CD8-positive, alpha-beta memory T cell (primary cell): ENCODE measurements at regions not wholly inside any gene's neighbourhood (a gene's known extent, or its start where the extent isn't known, plus 50 kb on each side); places are given as distances from the start of the nearest gene placed in this dataset.

Source experiments
- CTCF ChIA-PET: fragments of 350-600 bp; sonication (Branson Sonifier 250); formaldehyde crosslinking; loops from one replicate; lab custom pipeline; 2021; ENCODE audit warnings: antibody characterized with exemption; lab: Charles Lee
- POLR2A ChIA-PET: fragments of 350-600 bp; sonication (Branson Sonifier 250); formaldehyde crosslinking; loops from one replicate; lab custom pipeline; 2021; ENCODE audit warnings: antibody characterized with exemption; lab: Charles Lee
- DNase-seq, 5 donors: peaks; one replicate each; pipeline versions ENCODE4 v3.0.0 to v3.0.0-alpha.2; 2020 to 2022; ENCODE audit warnings: mixed read lengths in 1 of 5
- H3K27ac ChIP-seq: one replicate; pipeline ENCODE4 v1.7.0; 2013; ENCODE audit warnings: low read depth, mild to moderate bottlenecking, low read length, moderate library complexity
- H3K27me3 ChIP-seq: 2 replicates; pipeline ENCODE4 v1.7.0; 2013; ENCODE audit warnings: low read length, mild to moderate bottlenecking; ENCODE audit not compliant: insufficient read depth, poor library complexity, severe bottlenecking
- H3K36me3 ChIP-seq: 2 replicates; pipeline ENCODE4 v1.7.0; 2013; ENCODE audit warnings: mild to moderate bottlenecking, low read length, moderate library complexity; ENCODE audit not compliant: insufficient read depth
- H3K4me1 ChIP-seq: 2 replicates; pipeline ENCODE4 v1.7.0; 2013; ENCODE audit warnings: mild to moderate bottlenecking, low read length, moderate library complexity; ENCODE audit not compliant: insufficient read depth
- H3K4me3 ChIP-seq: 2 replicates; pipeline ENCODE4 v1.7.0; 2013; ENCODE audit warnings: mild to moderate bottlenecking, low read length
- H3K9me3 ChIP-seq: 2 replicates; pipeline ENCODE4 v1.7.0; 2013; ENCODE audit warnings: mild to moderate bottlenecking, low read length
- H3K27ac Mint-ChIP-seq, 8 donors: one replicate each; pipeline ENCODE4 v1.8.0; 2020 to 2021; ENCODE audit warnings: mixed read lengths in 8 of 8, mild to moderate bottlenecking in 6 of 8, inconsistent platforms in 3 of 8, moderate library complexity in 3 of 8
- H3K27me3 Mint-ChIP-seq, 2 donors: one replicate each; pipeline ENCODE4 v1.8.0; 2020 to 2021; ENCODE audit warnings: mixed read lengths in 2 of 2, mild to moderate bottlenecking in 1 of 2, moderate library complexity in 1 of 2
- H3K36me3 Mint-ChIP-seq, 3 donors: one replicate each; pipeline ENCODE4 v1.8.0; 2020 to 2021; ENCODE audit warnings: mixed read lengths in 3 of 3, inconsistent platforms in 1 of 3, mild to moderate bottlenecking in 1 of 3
- H3K4me1 Mint-ChIP-seq, 3 donors: one replicate each; pipeline ENCODE4 v1.8.0; 2020 to 2021; ENCODE audit warnings: mixed read lengths in 3 of 3, inconsistent platforms in 1 of 3, mild to moderate bottlenecking in 1 of 3
- H3K4me3 Mint-ChIP-seq, 7 donors: one replicate each; pipeline ENCODE4 v1.8.0; 2020 to 2021; ENCODE audit warnings: mixed read lengths in 7 of 7, mild to moderate bottlenecking in 6 of 7, moderate library complexity in 4 of 7, inconsistent platforms in 2 of 7
- H3K9me3 Mint-ChIP-seq, 5 donors: one replicate each; pipeline ENCODE4 v1.8.0; 2020 to 2022; ENCODE audit warnings: mixed read lengths in 5 of 5, mild to moderate bottlenecking in 3 of 5, moderate library complexity in 2 of 5, inconsistent platforms in 1 of 5

GRCh38 chr21:38927776-38928175 is 122.0 kb downstream of the ETS2 start:
- Histone ChIP-seq H3K4me1 (no peaks in the 10 kb centered on the region), H3K9me3 (no peaks in the 10 kb centered on the region), H3K27me3 (no peaks in the 10 kb centered on the region), H3K4me3 (no peak overlapping the region), H3K36me3 (no peaks in the 10 kb centered on the region), H3K27ac (no peak overlapping the region)
- no peak overlapping the region for H3K4me3 Mint-ChIP-seq
- peaks cover 0 to 7% (median 0%) of the 10 kb centered on the region in 5 donors for H3K9me3 Mint-ChIP-seq
- DNase-seq, result no peak
- no peak overlapping the region for H3K27ac Mint-ChIP-seq
- no peaks in the 10 kb centered on the region for H3K36me3 Mint-ChIP-seq
- H3K27me3 Mint-ChIP-seq, result peaks cover 9 to 25% of the 10 kb centered on the region in 2 donors
- ChIA-PET CTCF (interaction anchor here (1.1 kb wide), 1 partner anchor 10 kb away, joined by 3 read pairs; no protein-coding TSS in a partner anchor), POLR2A (no interaction called here)
- peaks cover 0 to 5% (median 0%) of the 10 kb centered on the region in 3 donors for H3K4me1 Mint-ChIP-seq

DNA sequence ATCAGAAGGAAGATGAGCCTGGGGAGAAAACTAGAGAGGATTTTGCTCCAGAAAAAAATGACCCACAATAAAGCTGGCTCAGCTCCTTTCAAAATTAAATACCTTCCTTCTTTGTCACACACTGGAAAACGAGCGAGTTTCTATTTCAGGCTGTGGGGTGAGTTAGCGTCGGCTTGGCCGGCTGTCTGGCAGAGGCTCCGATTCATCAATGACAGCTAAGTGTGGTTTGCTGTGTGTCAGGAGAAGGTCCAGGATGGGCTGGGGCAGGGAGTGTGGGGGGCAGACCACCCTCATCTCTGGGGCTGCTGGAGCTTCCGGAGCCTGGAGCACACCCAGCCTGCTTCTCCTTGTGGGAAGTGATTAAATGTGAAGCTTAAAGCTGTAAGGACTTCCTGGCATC is 120.2 kb downstream of the ETS2 start:
- no peak for DNase-seq
- peaks cover 9 to 34% of the 10 kb centered on the region in 2 donors for H3K27me3 Mint-ChIP-seq
- H3K4me3 Mint-ChIP-seq, result no peak overlapping the region
- peaks cover 0 to 5% (median 0%) of the 10 kb centered on the region in 3 donors for H3K4me1 Mint-ChIP-seq
- Histone ChIP-seq H3K4me1 (no peaks in the 10 kb centered on the region), H3K36me3 (no peaks in the 10 kb centered on the region), H3K27me3 (no peaks in the 10 kb centered on the region), H3K9me3 (no peaks in the 10 kb centered on the region), H3K27ac (no peak overlapping the region), H3K4me3 (no peak overlapping the region)
- H3K36me3 Mint-ChIP-seq, result no peaks in the 10 kb centered on the region
- peak overlapping the region in 1 of 8 donors; percentile 44 for H3K27ac Mint-ChIP-seq
- POLR2A ChIA-PET, result no interaction called here
- peaks cover 0 to 7% (median 3%) of the 10 kb centered on the region in 5 donors for H3K9me3 Mint-ChIP-seq
- CTCF ChIA-PET, result no interaction called here

GRCh38 chr21:38925478-38925877 is 119.7 kb downstream of the ETS2 start:
- Histone ChIP-seq H3K4me3 (no peak overlapping the region), H3K4me1 (no peaks in the 10 kb centered on the region), H3K27ac (no peak overlapping the region), H3K36me3 (no peaks in the 10 kb centered on the region), H3K9me3 (no peaks in the 10 kb centered on the region), H3K27me3 (no peaks in the 10 kb centered on the region)
- CTCF ChIA-PET, result no interaction called here
- H3K4me3 Mint-ChIP-seq, result no peak overlapping the region
- peaks cover 9 to 34% of the 10 kb centered on the region in 2 donors for H3K27me3 Mint-ChIP-seq
- H3K9me3 Mint-ChIP-seq, result peaks cover 0 to 7% (median 3%) of the 10 kb centered on the region in 5 donors
- no peak overlapping the region for H3K27ac Mint-ChIP-seq
- H3K36me3 Mint-ChIP-seq, result no peaks in the 10 kb centered on the region
- DNase-seq, result no peak
- POLR2A ChIA-PET, result no interaction called here
- peaks cover 0 to 5% (median 0%) of the 10 kb centered on the region in 3 donors for H3K4me1 Mint-ChIP-seq

DNA sequence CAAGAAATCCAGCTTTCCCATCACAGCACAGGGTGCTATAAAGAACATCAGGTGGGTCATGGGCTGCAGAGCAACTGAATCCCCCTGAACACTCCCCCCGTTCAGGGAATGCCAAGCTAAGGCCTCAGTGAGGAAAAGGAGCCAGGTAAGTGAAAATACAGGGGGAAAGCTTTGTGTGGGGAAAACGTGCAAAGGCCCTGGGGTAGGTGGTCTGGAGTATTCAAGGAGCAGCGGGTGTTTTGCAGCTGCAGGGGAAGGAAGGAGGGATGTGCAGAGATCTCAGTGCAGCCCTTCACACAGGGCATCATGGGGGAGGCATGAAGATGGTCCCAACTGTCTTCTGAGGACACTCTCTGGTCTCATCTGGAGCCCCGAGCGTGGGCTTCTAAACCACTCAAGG is 119.2 kb downstream of the ETS2 start:
- Mint-ChIP-seq H3K4me3 (peak overlapping the region in 2 of 7 donors; percentile 7 to 15), H3K36me3 (no peaks in the 10 kb centered on the region), H3K9me3 (peaks cover 0 to 4% (median 3%) of the 10 kb centered on the region in 5 donors), H3K27ac (no peak overlapping the region), H3K4me1 (peaks cover 0 to 5% (median 0%) of the 10 kb centered on the region in 3 donors), H3K27me3 (peaks cover 9 to 34% of the 10 kb centered on the region in 2 donors)
- Histone ChIP-seq H3K4me1 (no peaks in the 10 kb centered on the region), H3K36me3 (no peaks in the 10 kb centered on the region), H3K27ac (no peak overlapping the region), H3K4me3 (no peak overlapping the region), H3K9me3 (no peaks in the 10 kb centered on the region), H3K27me3 (no peaks in the 10 kb centered on the region)
- ChIA-PET POLR2A (no interaction called here), CTCF (no interaction called here)
- DNase-seq, result no peak

- CTCF ChIA-PET, result no interaction called here
- Mint-ChIP-seq H3K4me3 (no peak overlapping the region), H3K36me3 (no peaks in the 10 kb centered on the region), H3K4me1 (peaks cover 0 to 5% (median 0%) of the 10 kb centered on the region in 3 donors), H3K27me3 (peaks cover 9 to 44% of the 10 kb centered on the region in 2 donors), H3K27ac (no peak overlapping the region), H3K9me3 (peaks cover 0 to 4% (median 0%) of the 10 kb centered on the region in 5 donors)
- Histone ChIP-seq H3K27ac (no peak overlapping the region), H3K36me3 (no peaks in the 10 kb centered on the region), H3K9me3 (no peaks in the 10 kb centered on the region), H3K27me3 (no peaks in the 10 kb centered on the region), H3K4me3 (no peak overlapping the region), H3K4me1 (no peaks in the 10 kb centered on the region)
- DNase-seq, result no peak
- POLR2A ChIA-PET, result no interaction called here
These were observed 117.7 kb downstream of the ETS2 start for GRCh38 chr21:38923429-38923828.

DNA sequence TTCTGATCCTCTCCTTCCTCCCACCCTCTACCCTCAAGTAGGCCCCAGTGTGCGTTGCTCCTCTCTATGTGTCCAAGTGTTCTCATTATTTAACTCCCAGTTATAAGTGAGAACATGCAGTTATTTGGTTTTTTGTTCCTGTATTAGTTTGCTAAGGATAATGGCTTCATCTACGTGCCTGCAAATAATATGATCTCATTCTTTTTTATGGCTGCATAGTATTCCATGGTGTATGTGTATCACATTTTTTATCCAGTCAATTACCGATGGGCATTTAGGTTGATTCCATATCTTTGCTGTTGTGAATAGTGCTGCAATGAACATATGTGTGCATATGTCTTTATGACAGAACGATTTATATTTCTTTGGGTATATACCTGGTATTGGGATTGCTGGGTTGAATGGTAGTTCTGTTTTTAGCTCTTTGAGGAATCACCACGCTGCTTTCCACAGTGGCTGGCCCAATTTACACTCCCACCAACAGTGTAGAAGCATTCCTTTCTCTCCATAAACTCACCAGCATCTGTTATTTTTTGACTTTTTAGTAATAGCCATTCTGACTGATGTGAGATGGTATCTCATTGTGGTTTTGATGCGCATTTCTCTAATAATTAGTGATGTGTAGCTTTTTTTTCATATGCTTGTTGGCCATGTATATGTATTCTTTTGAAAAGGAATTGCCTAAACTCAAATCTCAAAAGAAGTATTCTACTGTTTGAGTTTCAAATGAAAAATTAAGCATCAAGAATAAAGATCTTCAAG is 116.9 kb downstream of the ETS2 start:
- Histone ChIP-seq H3K4me1 (no peaks in the 10 kb centered on the region), H3K27me3 (no peaks in the 10 kb centered on the region), H3K36me3 (no peaks in the 10 kb centered on the region), H3K27ac (no peak overlapping the region), H3K4me3 (no peak overlapping the region), H3K9me3 (no peaks in the 10 kb centered on the region)
- Mint-ChIP-seq H3K4me1 (peaks cover 0 to 5% (median 0%) of the 10 kb centered on the region in 3 donors), H3K36me3 (no peaks in the 10 kb centered on the region), H3K27me3 (peaks cover 8 to 41% of the 10 kb centered on the region in 2 donors), H3K9me3 (peaks cover 0 to 3% (median 0%) of the 10 kb centered on the region in 5 donors), H3K4me3 (no peak overlapping the region), H3K27ac (no peak overlapping the region)
- CTCF ChIA-PET, result no interaction called here
- POLR2A ChIA-PET, result no interaction called here
- no peak for DNase-seq

DNA sequence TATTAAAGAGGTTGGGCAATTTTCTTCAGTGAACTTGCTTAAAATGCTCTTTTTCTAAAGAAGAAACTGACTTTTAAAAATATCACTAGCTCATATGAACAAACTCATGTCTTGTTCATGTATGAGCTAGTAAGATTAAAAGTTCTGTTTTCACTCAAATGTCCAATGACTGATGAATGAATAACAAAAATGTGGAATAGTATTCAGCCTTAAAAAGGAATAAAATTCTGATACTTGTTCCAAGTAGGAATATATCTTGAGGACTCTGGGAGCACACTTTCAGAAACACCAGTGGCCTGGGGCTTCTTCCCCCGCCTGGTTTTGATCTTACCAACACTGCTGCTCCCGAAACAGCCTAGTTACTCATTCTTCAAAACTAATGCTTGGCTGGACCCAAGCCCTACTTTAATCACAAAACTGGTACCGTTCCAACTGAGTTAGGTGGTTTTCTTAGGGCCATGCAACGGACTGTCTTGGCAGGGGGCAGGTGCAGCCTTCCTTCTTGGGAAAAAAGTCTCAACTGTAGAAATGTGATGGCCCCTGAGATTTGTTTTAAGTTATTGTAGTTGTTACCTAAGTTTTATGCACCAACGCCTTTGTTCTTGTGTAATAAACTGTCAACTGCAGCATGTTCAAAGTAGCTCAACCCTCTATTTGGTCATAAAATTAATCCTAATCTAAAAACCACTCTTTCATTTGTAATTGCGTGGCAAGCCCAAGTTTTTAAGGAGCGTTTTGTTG is 116.0 kb downstream of the ETS2 start:
- H3K4me1 Mint-ChIP-seq, result peaks cover 0 to 5% (median 0%) of the 10 kb centered on the region in 3 donors
- H3K9me3 ChIP-seq, result no peaks in the 10 kb centered on the region
- no peak overlapping the region for H3K27ac Mint-ChIP-seq
- H3K27me3 ChIP-seq, result no peaks in the 10 kb centered on the region
- no peaks in the 10 kb centered on the region for H3K36me3 Mint-ChIP-seq
- H3K4me3 Mint-ChIP-seq, result no peak overlapping the region
- no peak overlapping the region for H3K27ac ChIP-seq
- H3K4me3 ChIP-seq, result no peak overlapping the region
- peaks cover 7 to 42% of the 10 kb centered on the region in 2 donors for H3K27me3 Mint-ChIP-seq
- no peaks in the 10 kb centered on the region for H3K4me1 ChIP-seq
- DNase-seq, result no peak
- peaks cover 0 to 3% (median 0%) of the 10 kb centered on the region in 5 donors for H3K9me3 Mint-ChIP-seq
- ChIA-PET POLR2A (no interaction called here), CTCF (no interaction called here)
- no peaks in the 10 kb centered on the region for H3K36me3 ChIP-seq
